Mononuclear cell (primary cell): ENCODE measurements at regions not wholly inside any gene's neighbourhood (a gene's known extent, or its start where the extent isn't known, plus 50 kb on each side); places are given as distances from the start of the nearest gene placed in this dataset.

Experiments
- H3K27me3 ChIP-seq: 2 replicates; pipeline ENCODE4 v1.6.0; 2011; ENCODE audit warnings: low read length, control low read depth; ENCODE audit not compliant: insufficient read depth
- H3K4me1 ChIP-seq: 2 replicates; pipeline ENCODE4 v1.5.1; 2011; ENCODE audit warnings: mild to moderate bottlenecking, low read length, control low read depth; ENCODE audit not compliant: insufficient read depth
- H3K4me3 ChIP-seq: 2 replicates; pipeline ENCODE4 v1.5.1; 2011; ENCODE audit warnings: mild to moderate bottlenecking, low read length, moderate library complexity
- H3K9me3 ChIP-seq: 2 replicates; pipeline ENCODE4 v1.5.1; 2011; ENCODE audit warnings: low read depth, mild to moderate bottlenecking, control low read depth, low read length

GRCh38 chr3:59136081-59136480 is 86.3 kb upstream of the CFAP20DC start:
- H3K27me3 ChIP-seq: no peaks in the 10 kb centered on the region
- no peaks in the 10 kb centered on the region for H3K9me3 ChIP-seq
- peaks cover 3% of the 10 kb centered on the region for H3K4me1 ChIP-seq
- H3K4me3 ChIP-seq: no peak overlapping the region

GRCh38 chr3:59135096-59135495 is 85.3 kb upstream of the CFAP20DC start:
- Histone ChIP-seq H3K9me3 (no peaks in the 10 kb centered on the region), H3K27me3 (no peaks in the 10 kb centered on the region), H3K4me1 (peaks cover 3% of the 10 kb centered on the region), H3K4me3 (no peak overlapping the region)

GRCh38 chr3:59133311-59133710 is 83.5 kb upstream of the CFAP20DC start:
- Histone ChIP-seq H3K4me1 (peaks cover 3% of the 10 kb centered on the region), H3K9me3 (no peaks in the 10 kb centered on the region), H3K27me3 (no peaks in the 10 kb centered on the region), H3K4me3 (no peak overlapping the region)

- H3K4me1 ChIP-seq: peaks cover 3% of the 10 kb centered on the region
- no peaks in the 10 kb centered on the region for H3K9me3 ChIP-seq
- H3K27me3 ChIP-seq: no peaks in the 10 kb centered on the region
- no peak overlapping the region for H3K4me3 ChIP-seq
Measured at GRCh38 chr3:59131016-59131766, 81.4 kb upstream of the CFAP20DC start.

- H3K4me1 ChIP-seq: no peaks in the 10 kb centered on the region
- H3K9me3 ChIP-seq: no peaks in the 10 kb centered on the region
- no peak overlapping the region for H3K4me3 ChIP-seq
- no peaks in the 10 kb centered on the region for H3K27me3 ChIP-seq
Measured at GRCh38 chr3:59128685-59129084, 78.9 kb upstream of the CFAP20DC start.

- H3K4me3 ChIP-seq: no peak overlapping the region
- H3K9me3 ChIP-seq: no peaks in the 10 kb centered on the region
- no peaks in the 10 kb centered on the region for H3K4me1 ChIP-seq
- H3K27me3 ChIP-seq: no peaks in the 10 kb centered on the region
Measured at GRCh38 chr3:59127071-59127470, 77.2 kb upstream of the CFAP20DC start.

- no peak overlapping the region for H3K4me3 ChIP-seq
- H3K4me1 ChIP-seq: no peaks in the 10 kb centered on the region
- no peaks in the 10 kb centered on the region for H3K9me3 ChIP-seq
- H3K27me3 ChIP-seq: no peaks in the 10 kb centered on the region
Measured at GRCh38 chr3:59126446-59126845, 76.6 kb upstream of the CFAP20DC start.

- H3K9me3 ChIP-seq: no peaks in the 10 kb centered on the region
- no peaks in the 10 kb centered on the region for H3K4me1 ChIP-seq
- no peak overlapping the region for H3K4me3 ChIP-seq
- H3K27me3 ChIP-seq: no peaks in the 10 kb centered on the region
Measured at GRCh38 chr3:59121346-59122144, 71.7 kb upstream of the CFAP20DC start.

- Histone ChIP-seq H3K27me3 (no peaks in the 10 kb centered on the region), H3K4me3 (no peak overlapping the region), H3K9me3 (no peaks in the 10 kb centered on the region)
Measured at GRCh38 chr3:59118928-59119327, 69.1 kb upstream of the CFAP20DC start.

GRCh38 chr3:59117396-59117795 is 67.6 kb upstream of the CFAP20DC start:
- H3K9me3 ChIP-seq: no peaks in the 10 kb centered on the region
- H3K27me3 ChIP-seq: no peaks in the 10 kb centered on the region
- no peaks in the 10 kb centered on the region for H3K4me1 ChIP-seq
- no peak overlapping the region for H3K4me3 ChIP-seq

More at GRCh38 chr3:59118928-59119327, 69.1 kb upstream of the CFAP20DC start:
- H3K4me1 ChIP-seq: no peaks in the 10 kb centered on the region

GRCh38 chr3:59116233-59116537 is 66.4 kb upstream of the CFAP20DC start:
- Histone ChIP-seq H3K4me1 (no peaks in the 10 kb centered on the region), H3K27me3 (no peaks in the 10 kb centered on the region), H3K9me3 (no peaks in the 10 kb centered on the region), H3K4me3 (no peak overlapping the region)

- Histone ChIP-seq H3K4me3 (no peak overlapping the region), H3K27me3 (no peaks in the 10 kb centered on the region), H3K9me3 (no peaks in the 10 kb centered on the region), H3K4me1 (no peaks in the 10 kb centered on the region)
Measured at GRCh38 chr3:59115364-59116232, 65.8 kb upstream of the CFAP20DC start.

GRCh38 chr3:59107856-59108815 is 58.3 kb upstream of the CFAP20DC start:
- H3K4me3 ChIP-seq: no peak overlapping the region
- H3K9me3 ChIP-seq: no peaks in the 10 kb centered on the region
- no peaks in the 10 kb centered on the region for H3K27me3 ChIP-seq
- no peaks in the 10 kb centered on the region for H3K4me1 ChIP-seq

- no peaks in the 10 kb centered on the region for H3K27me3 ChIP-seq
- no peaks in the 10 kb centered on the region for H3K9me3 ChIP-seq
- H3K4me1 ChIP-seq: no peaks in the 10 kb centered on the region
- H3K4me3 ChIP-seq: no peak overlapping the region
Measured at GRCh38 chr3:59106085-59106648, 56.3 kb upstream of the CFAP20DC start.
